Transverse colon (tissue), 4 donors: ENCODE measurements at regions not wholly inside any gene's neighbourhood (a gene's known extent, or its start where the extent isn't known, plus 50 kb on each side); places are given as distances from the start of the nearest gene placed in this dataset.

Source experiments
- DNase-seq: peaks from one replicate; pipeline ENCODE4 v3.0.0-alpha.2; 2019
- H3K27ac ChIP-seq, 4 donors: fragments of 200-600 bp; sonication (generic); 2 replicates each; pipeline ENCODE4 v1.5.1; 2016 to 2018; ENCODE audit warnings: inconsistent platforms in 4 of 4
- H3K27me3 ChIP-seq: fragments of 200-600 bp; sonication (generic); 2 replicates; pipeline ENCODE4 v1.5.1; 2017; ENCODE audit warnings: inconsistent platforms
- H3K36me3 ChIP-seq, 4 donors: fragments of 200-600 bp; sonication (generic); 2 replicates each; pipeline ENCODE4 v1.5.1; 2017 to 2019; ENCODE audit warnings: inconsistent platforms in 4 of 4
- H3K4me1 ChIP-seq, 4 donors: fragments of 200-600 bp; sonication (generic); 2 replicates each; pipeline ENCODE4 v1.5.1; 2017 to 2020; ENCODE audit warnings: inconsistent platforms in 4 of 4
- H3K4me3 ChIP-seq, 4 donors: fragments of 200-600 bp; sonication (generic); 1 replicate in 1 of 4; 2 replicates in 3 of 4; pipeline versions ENCODE4 v1.5.1 to v1.6.1; 2017 to 2019; ENCODE audit warnings: inconsistent platforms in 4 of 4
- H3K9me3 ChIP-seq, 2 donors: fragments of 200-600 bp; sonication (generic); 2 replicates each; pipeline ENCODE4 v1.5.1; 2017 to 2019; ENCODE audit warnings: inconsistent platforms in 2 of 2
- CTCF ChIP-seq, 5 experiments: fragments of 200-600 bp in 3 of 5; fragments of 450-650 bp in 2 of 5; sonication (generic) in 3 of 5; IDR thresholded peaks; 1 replicate in 2 of 5; 2 replicates in 3 of 5; pipeline ENCODE4 v1.5.1; 2016 to 2017; ENCODE audit warnings: antibody characterized with exemption in 5 of 5, inconsistent platforms in 3 of 5, mild to moderate bottlenecking in 2 of 5, moderate library complexity in 1 of 5
- EP300 ChIP-seq: sonication (generic); formaldehyde crosslinking; IDR thresholded peaks from one replicate; pipeline ENCODE4 v1.6.1; 2017; ENCODE audit warnings: antibody characterized with exemption, low read depth
- POLR2A ChIP-seq: fragments of 450-650 bp; IDR thresholded peaks from one replicate; pipeline ENCODE4 v1.6.1; 2016; ENCODE audit warnings: antibody characterized with exemption, mild to moderate bottlenecking, moderate library complexity
- POLR2AphosphoS5 ChIP-seq, 3 donors: sonication (generic); formaldehyde crosslinking; IDR thresholded peaks; one replicate each; pipeline ENCODE4 v1.6.1; 2016; ENCODE audit warnings: antibody characterized with exemption in 3 of 3
- WGBS, 2 donors: methylation state at CpG; one replicate each; pipeline ENCODE4 v1.1.5; 2018; ENCODE audit warnings: low coverage in 1 of 2; 5-methylcytosine and 5-hydroxymethylcytosine counted together
- in situ Hi-C, 4 donors: fragments of 200-750 bp; cut with MboI; loops; one replicate each; pipeline versions ENCODE4 v1.15.0 to v1.15.1; 2017; ENCODE audit warnings: low sequenced_read_pairs in 3 of 4, low pct_ligation_motif_present in 1 of 4, low pct_unique_long_range_greater_than_20kb in 1 of 4
- intact Hi-C: fragments of 100-400 bp; cut with DNase I; formaldehyde crosslinking; loops from one replicate; pipeline ENCODE4 v1.15.1; 2023; ENCODE audit warnings: low total_unique reads

- intact Hi-C loops (no loop called here), in situ Hi-C loops (no loop called here)
- H3K27ac ChIP-seq, result no peak overlapping the region
- 27 to 60% methylated on average over 1 of the region's 1 CpG for WGBS, 2 donors
- no peak for DNase-seq
- no peaks in the 10 kb centered on the region for H3K9me3 ChIP-seq
- no peaks in the 10 kb centered on the region for H3K27me3 ChIP-seq
- TF ChIP-seq CTCF (IDR thresholded peaks at IDR 0.05) (no peak), POLR2A (no peak), EP300 (no peak), POLR2AphosphoS5 (IDR thresholded peaks at IDR 0.05) (no peak)
- H3K4me1 ChIP-seq, result no peaks in the 10 kb centered on the region
- no peaks in the 10 kb centered on the region for H3K36me3 ChIP-seq
- H3K4me3 ChIP-seq, result no peak overlapping the region
Measured at GRCh38 chr7:69199661-69200060, 398.6 kb upstream of the AUTS2 start.

- no peaks in the 10 kb centered on the region for H3K27me3 ChIP-seq
- intact Hi-C loops (no loop called here), in situ Hi-C loops (no loop called here)
- H3K4me3 ChIP-seq, result no peak overlapping the region
- H3K36me3 ChIP-seq, result no peaks in the 10 kb centered on the region
- no peak overlapping the region for H3K27ac ChIP-seq
- 58 to 63% methylated on average over 1 to 2 of the region's 2 CpGs for WGBS, 2 donors
- no peaks in the 10 kb centered on the region for H3K9me3 ChIP-seq
- TF ChIP-seq POLR2AphosphoS5 (IDR thresholded peaks at IDR 0.05) (no peak), EP300 (no peak), CTCF (IDR thresholded peaks at IDR 0.05) (no peak), POLR2A (no peak)
- no peaks in the 10 kb centered on the region for H3K4me1 ChIP-seq
- DNase-seq, result no peak
Measured at GRCh38 chr7:69203871-69204270, 394.4 kb upstream of the AUTS2 start.

- no peak overlapping the region for H3K27ac ChIP-seq
- H3K27me3 ChIP-seq, result no peaks in the 10 kb centered on the region
- no peaks in the 10 kb centered on the region for H3K4me1 ChIP-seq
- no peaks in the 10 kb centered on the region for H3K36me3 ChIP-seq
- in situ Hi-C loops (no loop called here), intact Hi-C loops (no loop called here)
- DNase-seq, result no peak
- TF ChIP-seq POLR2A (no peak), POLR2AphosphoS5 (IDR thresholded peaks at IDR 0.05) (no peak)
- no peaks in the 10 kb centered on the region for H3K9me3 ChIP-seq
- WGBS, 2 donors, result 74% methylated on average over 3 of the region's 3 CpGs; no CpG with 5 or more reads in 1 of the 2 donors
- no peak overlapping the region for H3K4me3 ChIP-seq
Measured at GRCh38 chr7:69204943-69205342, 393.3 kb upstream of the AUTS2 start.

GRCh38 chr7:69205581-69205980, 392.7 kb upstream of the AUTS2 start:
- Histone ChIP-seq H3K9me3 (no peaks in the 10 kb centered on the region), H3K27me3 (no peaks in the 10 kb centered on the region), H3K36me3 (no peaks in the 10 kb centered on the region), H3K4me1 (no peaks in the 10 kb centered on the region), H3K27ac (no peak overlapping the region), H3K4me3 (no peak overlapping the region)
- TF ChIP-seq POLR2AphosphoS5 (IDR thresholded peaks at IDR 0.05) (no peak), POLR2A (no peak), EP300 (no peak), CTCF (IDR thresholded peaks at IDR 0.05) (no peak)
- DNase-seq, result no peak
- intact Hi-C loops, result no loop called here
- in situ Hi-C loops, result no loop called here

- no peak overlapping the region for H3K4me3 ChIP-seq
- no peak for TF ChIP-seq CTCF (IDR thresholded peaks at IDR 0.05)
- TF ChIP-seq POLR2AphosphoS5 (IDR thresholded peaks at IDR 0.05), result no peak
- TF ChIP-seq POLR2A, result no peak
- in situ Hi-C loops (no loop called here), intact Hi-C loops (no loop called here)
- no peaks in the 10 kb centered on the region for H3K36me3 ChIP-seq
- no peaks in the 10 kb centered on the region for H3K4me1 ChIP-seq
- H3K9me3 ChIP-seq, result no peaks in the 10 kb centered on the region
- H3K27ac ChIP-seq, result no peak overlapping the region
- no peak for DNase-seq
- WGBS, 2 donors, result 69 to 82% methylated on average over 5 to 6 of the region's 6 CpGs
- no peaks in the 10 kb centered on the region for H3K27me3 ChIP-seq
Measured at GRCh38 chr7:69208276-69208675, 390.0 kb upstream of the AUTS2 start.
